SK-N-SH treated with all-trans-retinoic acid at 6 μM for 48 hours (cell line): ENCODE measurements at regions not wholly inside any gene's neighbourhood (a gene's known extent, or its start where the extent isn't known, plus 50 kb on each side); places are given as distances from the start of the nearest gene placed in this dataset.

Experiments used
- ATAC-seq: fragments of 200-7000 bp; cut with Tn5 transposase; 3 replicates; pipeline ENCODE4 v1.9.1; 2020; ENCODE audit warnings: mild to moderate bottlenecking, moderate library complexity
- ARNTL ChIP-seq: fragments of 450-650 bp; formaldehyde crosslinking; IDR thresholded peaks from 2 replicates; pipeline ENCODE4 v1.5.0; 2020; ENCODE audit warnings: low read depth, mild to moderate bottlenecking, moderate library complexity, borderline replicate concordance
- CREB5 ChIP-seq: fragments of 250-450 bp; sonication (Bioruptor Pico); IDR thresholded peaks from 2 replicates; pipeline ENCODE4 v1.5.1; 2020; ENCODE audit warnings: low read depth, mild to moderate bottlenecking, moderate library complexity
- CSDC2 ChIP-seq: fragments of 250-450 bp; sonication (Bioruptor Pico); IDR thresholded peaks from 2 replicates; pipeline ENCODE4 v1.5.0; 2020; ENCODE audit warnings: mild to moderate bottlenecking, moderate library complexity
- ESRRG ChIP-seq: fragments of 250-450 bp; sonication (Bioruptor Pico); IDR thresholded peaks from 2 replicates; pipeline ENCODE4 v1.6.1; 2021; ENCODE audit warnings: mild to moderate bottlenecking
- GLIS3 ChIP-seq: fragments of 250-450 bp; sonication (Bioruptor Pico); IDR thresholded peaks from 2 replicates; pipeline ENCODE4 v1.5.0; 2020; ENCODE audit warnings: mild to moderate bottlenecking, moderate library complexity
- OSR1 ChIP-seq: fragments of 250-450 bp; sonication (Bioruptor Pico); IDR thresholded peaks from 2 replicates; pipeline ENCODE4 v1.8.0; 2022; ENCODE audit warnings: moderate library complexity, mild to moderate bottlenecking, inconsistent platforms
- PATZ1 ChIP-seq: fragments of 250-450 bp; sonication (Bioruptor Pico); IDR thresholded peaks from 2 replicates; pipeline ENCODE4 v1.8.0; 2020; ENCODE audit warnings: mild to moderate bottlenecking, moderate library complexity, borderline replicate concordance
- POU6F1 ChIP-seq: fragments of 250-450 bp; sonication (Bioruptor Pico); IDR thresholded peaks from 2 replicates; pipeline ENCODE4 v1.8.0; 2021; ENCODE audit warnings: low read depth, mild to moderate bottlenecking, moderate library complexity, borderline replicate concordance
- PPARA ChIP-seq: fragments of 250-450 bp; sonication (Bioruptor Pico); IDR thresholded peaks from 2 replicates; pipeline ENCODE4 v1.5.0; 2020; ENCODE audit warnings: mild to moderate bottlenecking, borderline replicate concordance
- RARB ChIP-seq: fragments of 250-450 bp; sonication (Bioruptor Pico); IDR thresholded peaks from 2 replicates; pipeline ENCODE4 v1.8.0; 2021; ENCODE audit warnings: mild to moderate bottlenecking, moderate library complexity
- SNAI2 ChIP-seq: fragments of 250-450 bp; sonication (Bioruptor Pico); IDR thresholded peaks from 2 replicates; pipeline ENCODE4 v1.5.0; 2020; ENCODE audit warnings: mild to moderate bottlenecking, moderate library complexity
- TCF4 ChIP-seq: fragments of 250-450 bp; sonication (Bioruptor Pico); IDR thresholded peaks from 2 replicates; pipeline ENCODE4 v1.8.0; 2021; ENCODE audit warnings: mild to moderate bottlenecking, moderate library complexity, borderline replicate concordance
- TOX ChIP-seq: fragments of 250-450 bp; sonication (Bioruptor Pico); IDR thresholded peaks from 2 replicates; pipeline ENCODE4 v1.8.0; 2021; ENCODE audit warnings: mild to moderate bottlenecking, moderate library complexity, borderline replicate concordance
- TSHZ2 ChIP-seq: fragments of 250-450 bp; sonication (Bioruptor Pico); IDR thresholded peaks from 2 replicates; pipeline ENCODE4 v1.5.0; 2020; ENCODE audit warnings: mild to moderate bottlenecking, moderate library complexity
- ZC3H10 ChIP-seq: fragments of 250-450 bp; sonication (Bioruptor Pico); IDR thresholded peaks from 2 replicates; pipeline ENCODE4 v1.5.1; 2021; ENCODE audit warnings: mild to moderate bottlenecking, moderate library complexity
- ZFP3 ChIP-seq: fragments of 250-450 bp; sonication (Bioruptor Pico); IDR thresholded peaks from 2 replicates; pipeline ENCODE4 v1.5.0; 2020; ENCODE audit warnings: mild to moderate bottlenecking, moderate library complexity
- ZFP30 ChIP-seq: fragments of 450-650 bp; formaldehyde crosslinking; IDR thresholded peaks from 2 replicates; pipeline ENCODE4 v1.5.0; 2022; ENCODE audit warnings: mild to moderate bottlenecking, moderate library complexity
- ZNF565 ChIP-seq: fragments of 450-650 bp; formaldehyde crosslinking; conservative IDR thresholded peaks from 2 replicates; pipeline ENCODE4 v1.5.0; 2020; ENCODE audit warnings: low read depth, mild to moderate bottlenecking, moderate library complexity
- ZNF8 ChIP-seq: fragments of 450-650 bp; formaldehyde crosslinking; IDR thresholded peaks from 2 replicates; pipeline ENCODE4 v1.5.0; 2020; ENCODE audit warnings: mild to moderate bottlenecking, moderate library complexity

- no peak for TF ChIP-seq TCF4
- TF ChIP-seq POU6F1 (CRISPR knock-in tag), result no peak
- no peak for TF ChIP-seq ZNF8 (CRISPR knock-in tag)
- TF ChIP-seq PPARA (CRISPR knock-in tag), result no peak
- no peak for TF ChIP-seq ZFP30
- no peak for TF ChIP-seq GLIS3
- TF ChIP-seq TOX (CRISPR knock-in tag), result no peak
- TF ChIP-seq ZFP3, result no peak
- TF ChIP-seq ZNF565 (CRISPR knock-in tag), result no peak
- no peak for TF ChIP-seq ZC3H10 (CRISPR knock-in tag)
- ATAC-seq, result no peak
These were observed 191.0 kb downstream of the C11orf91 start for GRCh38 chr11:33509632-33510031.

- no peak for ATAC-seq
- TF ChIP-seq OSR1 (CRISPR knock-in tag) (no peak), ARNTL (no peak), ZNF565 (CRISPR knock-in tag) (no peak), CSDC2 (CRISPR knock-in tag) (no peak), RARB (CRISPR knock-in tag) (no peak), POU6F1 (CRISPR knock-in tag) (no peak), GLIS3 (no peak), ZC3H10 (CRISPR knock-in tag) (no peak), PPARA (CRISPR knock-in tag) (no peak), SNAI2 (no peak), CREB5 (no peak), ZNF8 (CRISPR knock-in tag) (no peak)
These were observed 192.7 kb downstream of the C11orf91 start for GRCh38 chr11:33507967-33508366.

GRCh38 chr11:33507356-33507755 is 193.3 kb downstream of the C11orf91 start:
- ATAC-seq, result no peak
- no peak for TF ChIP-seq TCF4
- TF ChIP-seq PATZ1 (CRISPR knock-in tag), result no peak
- no peak for TF ChIP-seq POU6F1 (CRISPR knock-in tag)
- no peak for TF ChIP-seq ESRRG (CRISPR knock-in tag)
- TF ChIP-seq ZNF8 (CRISPR knock-in tag), result no peak
- no peak for TF ChIP-seq CSDC2 (CRISPR knock-in tag)
- no peak for TF ChIP-seq TSHZ2 (CRISPR knock-in tag)
